ENCODE measurements at regions not wholly inside any gene's neighbourhood (a gene's known extent, or its start where the extent isn't known, plus 50 kb on each side); places are given as distances from the start of the nearest gene placed in this dataset.

- TF ChIP-seq MXI1 (conservative IDR thresholded peaks at IDR 0.05; ENCODE audit: poor library complexity, severe bottlenecking) (no peak), CTCF (IDR thresholded peaks at IDR 0.05; ENCODE audit: poor library complexity, severe bottlenecking) (no peak), EP300 (conservative IDR thresholded peaks at IDR 0.05; ENCODE audit: poor library complexity, severe bottlenecking) (no peak), SMC3 (conservative IDR thresholded peaks at IDR 0.05; ENCODE audit: poor library complexity) (no peak), TAF1 (IDR thresholded peaks at IDR 0.05; ENCODE audit: low read depth) (no peak), POLR2AphosphoS5 (IDR thresholded peaks at IDR 0.05) (no peak), EZH2 (IDR thresholded peaks at IDR 0.05; ENCODE audit: borderline replicate concordance, insufficient read depth, low read length, poor library complexity, severe bottlenecking) (no peak)
Observed at GRCh38 chr10:53140506-53140905, 367.9 kb upstream of the MBL2 start.
